PC-9 (cell line): ENCODE measurements at regions not wholly inside any gene's neighbourhood (a gene's known extent, or its start where the extent isn't known, plus 50 kb on each side); places are given as distances from the start of the nearest gene placed in this dataset.

Source experiments
- EZH2 ChIP-seq: fragments of 200-600 bp; sonication (generic); IDR thresholded peaks from 2 replicates; pipeline ENCODE4 v1.8.0; 2017; ENCODE audit warnings: antibody characterized with exemption, low read depth
- TF ChIP-seq, protein P1 (sequence below): fragments of 200-600 bp; sonication (generic); conservative IDR thresholded peaks from 2 replicates; pipeline ENCODE4 v1.6.1; 2017; ENCODE audit warnings: mixed run types, antibody characterized with exemption, mild to moderate bottlenecking, moderate library complexity

DNA sequence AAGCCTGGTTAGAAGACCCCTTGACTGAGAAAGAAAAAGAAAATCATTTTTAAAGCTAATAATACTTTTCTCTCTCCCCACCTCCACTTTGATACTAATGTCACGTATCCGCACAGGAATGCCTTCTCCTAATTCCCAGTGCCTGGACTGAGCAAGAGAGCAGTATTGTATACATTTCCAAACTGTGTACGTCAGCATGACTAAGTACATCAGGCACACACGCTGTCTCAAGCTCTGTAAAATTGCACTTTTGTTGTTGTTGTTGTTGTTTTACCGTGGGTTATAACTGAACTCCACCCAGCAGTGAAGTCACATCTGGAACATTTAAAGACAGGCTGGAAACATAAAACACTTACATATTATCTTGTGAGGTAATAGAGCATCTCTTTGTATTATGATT, 407.6 kb downstream of the DNAH5 start:
- TF ChIP-seq, protein P1, sequence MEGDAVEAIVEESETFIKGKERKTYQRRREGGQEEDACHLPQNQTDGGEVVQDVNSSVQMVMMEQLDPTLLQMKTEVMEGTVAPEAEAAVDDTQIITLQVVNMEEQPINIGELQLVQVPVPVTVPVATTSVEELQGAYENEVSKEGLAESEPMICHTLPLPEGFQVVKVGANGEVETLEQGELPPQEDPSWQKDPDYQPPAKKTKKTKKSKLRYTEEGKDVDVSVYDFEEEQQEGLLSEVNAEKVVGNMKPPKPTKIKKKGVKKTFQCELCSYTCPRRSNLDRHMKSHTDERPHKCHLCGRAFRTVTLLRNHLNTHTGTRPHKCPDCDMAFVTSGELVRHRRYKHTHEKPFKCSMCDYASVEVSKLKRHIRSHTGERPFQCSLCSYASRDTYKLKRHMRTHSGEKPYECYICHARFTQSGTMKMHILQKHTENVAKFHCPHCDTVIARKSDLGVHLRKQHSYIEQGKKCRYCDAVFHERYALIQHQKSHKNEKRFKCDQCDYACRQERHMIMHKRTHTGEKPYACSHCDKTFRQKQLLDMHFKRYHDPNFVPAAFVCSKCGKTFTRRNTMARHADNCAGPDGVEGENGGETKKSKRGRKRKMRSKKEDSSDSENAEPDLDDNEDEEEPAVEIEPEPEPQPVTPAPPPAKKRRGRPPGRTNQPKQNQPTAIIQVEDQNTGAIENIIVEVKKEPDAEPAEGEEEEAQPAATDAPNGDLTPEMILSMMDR: no peak
- no peak for TF ChIP-seq EZH2
